Activated CD4-positive, alpha-beta T cell treated with anti-CD3 and anti-CD28 coated beads for 36 hours (primary cell): ENCODE measurements at regions not wholly inside any gene's neighbourhood (a gene's known extent, or its start where the extent isn't known, plus 50 kb on each side); places are given as distances from the start of the nearest gene placed in this dataset.
"Not testable (repeated sequence)": the region's sequence is repeated elsewhere in the genome, so short reads cannot be mapped to it uniquely, and the experiment has no call there.

Source experiments
- ATAC-seq: fragments of 200-7000 bp; cut with Tn5 transposase; one replicate; pipeline ENCODE4 v1.10.0; 2021; ENCODE audit warnings: mild to moderate bottlenecking, moderate library complexity
- CTCF ChIA-PET: fragments of 350-600 bp; sonication (Branson Sonifier 250); formaldehyde crosslinking; loops from one replicate; lab custom pipeline; 2021; ENCODE audit warnings: antibody characterized with exemption; lab: Charles Lee
- POLR2A ChIA-PET: fragments of 350-600 bp; sonication (Branson Sonifier 250); formaldehyde crosslinking; loops from one replicate; lab custom pipeline; 2021; ENCODE audit warnings: antibody characterized with exemption, inconsistent platforms; lab: Charles Lee
- DNase-seq: peaks from one replicate; pipeline ENCODE4 v3.0.0-alpha.2; 2020
- H3K27ac Mint-ChIP-seq: one replicate; pipeline ENCODE4 v1.8.0; 2021; ENCODE audit warnings: mixed read lengths
- H3K27me3 Mint-ChIP-seq: one replicate; pipeline ENCODE4 v1.8.0; 2021; ENCODE audit warnings: mixed read lengths
- H3K36me3 Mint-ChIP-seq: one replicate; pipeline ENCODE4 v1.8.0; 2021; ENCODE audit warnings: low read depth, mixed read lengths
- H3K4me1 Mint-ChIP-seq: one replicate; pipeline ENCODE4 v1.8.0; 2021; ENCODE audit warnings: mixed read lengths
- H3K4me3 Mint-ChIP-seq: one replicate; pipeline ENCODE4 v1.8.0; 2021; ENCODE audit warnings: mild to moderate bottlenecking, moderate library complexity, mixed read lengths
- H3K9me3 Mint-ChIP-seq: one replicate; pipeline ENCODE4 v1.8.0; 2021; ENCODE audit warnings: low read depth, mixed read lengths
- intact Hi-C, 2 experiments: fragments of 100-400 bp; cut with DNase I in 1 of 2; cut with micrococcal nuclease in 1 of 2; formaldehyde crosslinking; loops; one replicate each; pipeline versions ENCODE4 v1.14.2 to v1.15.1; 2022 to 2024; cut with DNase I, micrococcal nuclease

- Mint-ChIP-seq H3K4me1 (no peaks in the 10 kb centered on the region), H3K27ac (no peak overlapping the region), H3K27me3 (peaks cover 4% of the 10 kb centered on the region), H3K36me3 (no peaks in the 10 kb centered on the region), H3K9me3 (no peaks in the 10 kb centered on the region), H3K4me3 (no peak overlapping the region)
- CTCF ChIA-PET: interaction anchor here (0.8 kb wide), 1 partner anchor 21 kb away, joined by 3 read pairs; no protein-coding TSS in a partner anchor
- POLR2A ChIA-PET: no interaction called here
- intact Hi-C loops: loop anchor here in 1 of 2 experiments (2.0 kb wide), 1 partner anchor 22 kb away; no protein-coding TSS in a partner anchor
- DNase-seq: no peak
- ATAC-seq: no peak
Measured at GRCh38 chr18:60020107-60020925, 120.5 kb downstream of the PMAIP1 start.

- no peak overlapping the region for H3K27ac Mint-ChIP-seq
- ATAC-seq: no peak
- no peaks in the 10 kb centered on the region for H3K36me3 Mint-ChIP-seq
- no peak for DNase-seq
- no peaks in the 10 kb centered on the region for H3K4me1 Mint-ChIP-seq
- ChIA-PET POLR2A (no interaction called here), CTCF (no interaction called here)
- H3K4me3 Mint-ChIP-seq: no peak overlapping the region
- peaks cover 4% of the 10 kb centered on the region for H3K27me3 Mint-ChIP-seq
- intact Hi-C loops: no loop called here
- no peaks in the 10 kb centered on the region for H3K9me3 Mint-ChIP-seq
Measured at GRCh38 chr18:60019463-60019840, 119.7 kb downstream of the PMAIP1 start.

GRCh38 chr18:60018618-60019462 is 119.0 kb downstream of the PMAIP1 start:
- Mint-ChIP-seq H3K4me1 (no peaks in the 10 kb centered on the region), H3K9me3 (no peaks in the 10 kb centered on the region), H3K27me3 (peaks cover 5% of the 10 kb centered on the region), H3K36me3 (no peaks in the 10 kb centered on the region), H3K27ac (no peak overlapping the region), H3K4me3 (no peak overlapping the region)
- intact Hi-C loops: no loop called here
- ATAC-seq (no peak), DNase-seq (no peak)
- ChIA-PET CTCF (no interaction called here), POLR2A (no interaction called here)

GRCh38 chr18:60018134-60018533 is 118.3 kb downstream of the PMAIP1 start:
- ATAC-seq, DNase-seq, H3K9me3 Mint-ChIP-seq, POLR2A ChIA-PET, H3K36me3 Mint-ChIP-seq, H3K4me1 Mint-ChIP-seq, H3K27ac Mint-ChIP-seq, intact Hi-C loops, H3K27me3 Mint-ChIP-seq, H3K4me3 Mint-ChIP-seq, CTCF ChIA-PET: not testable (repeated sequence)

- Mint-ChIP-seq H3K27me3 (peaks cover 2% of the 10 kb centered on the region), H3K9me3 (no peaks in the 10 kb centered on the region), H3K36me3 (no peaks in the 10 kb centered on the region), H3K4me1 (no peaks in the 10 kb centered on the region), H3K27ac (no peak overlapping the region), H3K4me3 (no peak overlapping the region)
- intact Hi-C loops: no loop called here
- ATAC-seq: no peak
- CTCF ChIA-PET: no interaction called here
- DNase-seq: no peak
- POLR2A ChIA-PET: no interaction called here
Measured at GRCh38 chr18:60017371-60017770, 117.6 kb downstream of the PMAIP1 start.

- H3K36me3 Mint-ChIP-seq, H3K27me3 Mint-ChIP-seq, H3K27ac Mint-ChIP-seq, POLR2A ChIA-PET, intact Hi-C loops, CTCF ChIA-PET, ATAC-seq, H3K4me3 Mint-ChIP-seq, H3K4me1 Mint-ChIP-seq, H3K9me3 Mint-ChIP-seq, DNase-seq: not testable (repeated sequence)
Measured at GRCh38 chr18:60015826-60016225, 116.0 kb downstream of the PMAIP1 start.

- DNase-seq, H3K27ac Mint-ChIP-seq, POLR2A ChIA-PET, H3K27me3 Mint-ChIP-seq, intact Hi-C loops, H3K4me1 Mint-ChIP-seq, ATAC-seq, H3K4me3 Mint-ChIP-seq, H3K9me3 Mint-ChIP-seq, H3K36me3 Mint-ChIP-seq: not testable (repeated sequence)
- CTCF ChIA-PET: interaction anchor here (0.6 kb wide), 1 partner anchor 49 kb away, joined by 3 read pairs; no protein-coding TSS in a partner anchor
Measured at GRCh38 chr18:60013148-60013547, 113.4 kb downstream of the PMAIP1 start.

GRCh38 chr18:60010984-60011383 is 111.2 kb downstream of the PMAIP1 start:
- ChIA-PET CTCF (no interaction called here), POLR2A (no interaction called here)
- Mint-ChIP-seq H3K36me3 (no peaks in the 10 kb centered on the region), H3K4me1 (no peaks in the 10 kb centered on the region), H3K27me3 (peaks cover 6% of the 10 kb centered on the region), H3K27ac (no peak overlapping the region), H3K9me3 (no peaks in the 10 kb centered on the region), H3K4me3 (no peak overlapping the region)
- DNase-seq (no peak), ATAC-seq (no peak)
- intact Hi-C loops: no loop called here

- no peak overlapping the region for H3K4me3 Mint-ChIP-seq
- H3K27me3 Mint-ChIP-seq: peaks cover 9% of the 10 kb centered on the region
- ATAC-seq (no peak), DNase-seq (no peak)
- ChIA-PET POLR2A (no interaction called here), CTCF (no interaction called here)
- intact Hi-C loops: no loop called here
- H3K27ac Mint-ChIP-seq: no peak overlapping the region
- no peaks in the 10 kb centered on the region for H3K36me3 Mint-ChIP-seq
- H3K4me1 Mint-ChIP-seq: no peaks in the 10 kb centered on the region
- H3K9me3 Mint-ChIP-seq: no peaks in the 10 kb centered on the region
Measured at GRCh38 chr18:60010513-60010912, 110.7 kb downstream of the PMAIP1 start.

- Mint-ChIP-seq H3K4me3 (no peak overlapping the region), H3K27me3 (peaks cover 8% of the 10 kb centered on the region), H3K4me1 (no peaks in the 10 kb centered on the region), H3K9me3 (no peaks in the 10 kb centered on the region), H3K27ac (no peak overlapping the region), H3K36me3 (no peaks in the 10 kb centered on the region)
- DNase-seq (no peak), ATAC-seq (no peak)
- POLR2A ChIA-PET: no interaction called here
- intact Hi-C loops: no loop called here
- CTCF ChIA-PET: no interaction called here
Measured at GRCh38 chr18:60007661-60008060, 107.9 kb downstream of the PMAIP1 start.

GRCh38 chr18:60003610-60004185 is 103.9 kb downstream of the PMAIP1 start:
- ATAC-seq: no peak
- H3K27ac Mint-ChIP-seq: no peak overlapping the region

More at GRCh38 chr18:60003610-60004185, 103.9 kb downstream of the PMAIP1 start:
- ChIA-PET CTCF (interaction anchor here (1.1 to 1.3 kb wide), 3 partner anchors 7 to 14 kb away, joined by 3 to 5 read pairs (median 3); no protein-coding TSS in a partner anchor), POLR2A (no interaction called here)
- no peak overlapping the region for H3K4me3 Mint-ChIP-seq
- no peaks in the 10 kb centered on the region for H3K36me3 Mint-ChIP-seq
- no peak for DNase-seq
- H3K4me1 Mint-ChIP-seq: no peaks in the 10 kb centered on the region
- intact Hi-C loops: no loop called here
- peaks cover 19% of the 10 kb centered on the region for H3K27me3 Mint-ChIP-seq
- H3K9me3 Mint-ChIP-seq: peaks cover 5% of the 10 kb centered on the region
